HEK293 (cell line): ENCODE measurements at regions not wholly inside any gene's neighbourhood (a gene's known extent, or its start where the extent isn't known, plus 50 kb on each side); places are given as distances from the start of the nearest gene placed in this dataset.

Source experiments
- CTCF ChIP-seq: fragments of 450-650 bp; formaldehyde crosslinking; IDR thresholded peaks from 2 replicates; pipeline ENCODE4 v1.5.1; 2016; ENCODE audit warnings: missing biosample characterization, missing genetic modification characterization
- ZNF138 ChIP-seq: fragments of 450-650 bp; formaldehyde crosslinking; IDR thresholded peaks from 2 replicates; pipeline ENCODE4 v1.5.1; 2016; ENCODE audit warnings: missing biosample characterization, missing genetic modification characterization, borderline replicate concordance
- ZNF211 ChIP-seq: fragments of 450-650 bp; formaldehyde crosslinking; IDR thresholded peaks from 2 replicates; pipeline ENCODE4 v1.5.1; 2016; ENCODE audit warnings: low read depth, missing biosample characterization, missing genetic modification characterization
- ZNF280D ChIP-seq: fragments of 450-650 bp; formaldehyde crosslinking; IDR thresholded peaks from 2 replicates; pipeline ENCODE4 v1.5.1; 2016; ENCODE audit warnings: missing biosample characterization, missing genetic modification characterization
- ZNF473 ChIP-seq: fragments of 450-650 bp; formaldehyde crosslinking; IDR thresholded peaks from 2 replicates; pipeline ENCODE4 v1.5.1; 2017; ENCODE audit warnings: missing biosample characterization, missing genetic modification characterization
- ZNF660 ChIP-seq: fragments of 450-650 bp; IDR thresholded peaks from 2 replicates; pipeline ENCODE4 v1.5.1; 2018; ENCODE audit warnings: missing biosample characterization, mild to moderate bottlenecking, missing genetic modification characterization
- ZSCAN4 ChIP-seq: fragments of 450-650 bp; formaldehyde crosslinking; IDR thresholded peaks from 2 replicates; pipeline ENCODE4 v1.5.1; 2017; ENCODE audit warnings: missing biosample characterization, missing genetic modification characterization

- TF ChIP-seq ZSCAN4 (tag by site-specific recombination): no peak
- no peak for TF ChIP-seq CTCF (tag by site-specific recombination)
- no peak for TF ChIP-seq ZNF280D (tag by site-specific recombination)
- no peak for TF ChIP-seq ZNF660 (tag by site-specific recombination)
- no peak for TF ChIP-seq ZNF473 (tag by site-specific recombination)
- TF ChIP-seq ZNF211 (tag by site-specific recombination): no peak
- TF ChIP-seq ZNF138 (tag by site-specific recombination): no peak
These were observed 592.4 kb downstream of the DIPK2A start for GRCh38 chr3:144564011-144564410.
